PC-9 (cell line): ENCODE measurements at regions not wholly inside any gene's neighbourhood (a gene's known extent, or its start where the extent isn't known, plus 50 kb on each side); places are given as distances from the start of the nearest gene placed in this dataset.

Experiments used
- CTCF ChIP-seq: fragments of 200-600 bp; sonication (generic); conservative IDR thresholded peaks from 2 replicates; pipeline ENCODE4 v1.6.1; 2017; ENCODE audit warnings: mixed run types, antibody characterized with exemption, mild to moderate bottlenecking, moderate library complexity
- EZH2 ChIP-seq: fragments of 200-600 bp; sonication (generic); IDR thresholded peaks from 2 replicates; pipeline ENCODE4 v1.8.0; 2017; ENCODE audit warnings: antibody characterized with exemption, low read depth

GRCh38 chr5:4881366-4882002, 258.6 kb upstream of the ADAMTS16 start:
- TF ChIP-seq CTCF (no peak), EZH2 (no peak)
